ENCODE measurements at regions not wholly inside any gene's neighbourhood (a gene's known extent, or its start where the extent isn't known, plus 50 kb on each side); places are given as distances from the start of the nearest gene placed in this dataset.

- TF ChIP-seq POLR2AphosphoS5 (IDR thresholded peaks at IDR 0.05; ENCODE audit: low read depth, low read length) (no peak), EZH2phosphoT487 (IDR thresholded peaks at IDR 0.05; ENCODE audit: borderline replicate concordance) (no peak), CTCF (IDR thresholded peaks at IDR 0.05 in 2 of 3, conservative IDR thresholded peaks at IDR 0.05 in 1 of 3; ENCODE audit: borderline replicate concordance in 1 of 3, insufficient read depth in 1 of 3, low read depth in 2 of 3, low read length in 2 of 3) (no peak), YY1 (IDR thresholded peaks at IDR 0.05; ENCODE audit: extremely low read depth, insufficient replicate concordance, low read depth, low read length) (no peak), CEBPB (IDR thresholded peaks at IDR 0.05; ENCODE audit: low read depth) (no peak), MAX (IDR thresholded peaks at IDR 0.05) (no peak), SIN3A (IDR thresholded peaks at IDR 0.05; ENCODE audit: low read depth) (no peak), JUND (IDR thresholded peaks at IDR 0.05) (no peak), POLR2A (IDR thresholded peaks at IDR 0.05; ENCODE audit: borderline replicate concordance, extremely low read depth, insufficient read depth, insufficient read length) (no peak)
- TF ChIP-seq, protein P1, sequence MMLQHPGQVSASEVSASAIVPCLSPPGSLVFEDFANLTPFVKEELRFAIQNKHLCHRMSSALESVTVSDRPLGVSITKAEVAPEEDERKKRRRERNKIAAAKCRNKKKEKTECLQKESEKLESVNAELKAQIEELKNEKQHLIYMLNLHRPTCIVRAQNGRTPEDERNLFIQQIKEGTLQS (IDR thresholded peaks at IDR 0.05) = no peak
Measured at GRCh38 chr2:195442458-195443175, 214.4 kb upstream of the SLC39A10 start.

All from HCT116 (cell line).